Prostate gland (tissue), 2 donors: ENCODE measurements at regions not wholly inside any gene's neighbourhood (a gene's known extent, or its start where the extent isn't known, plus 50 kb on each side); places are given as distances from the start of the nearest gene placed in this dataset.

Source experiments
- DNase-seq: peaks from one replicate; pipeline ENCODE4 v3.0.0-alpha.2; 2019; ENCODE audit warnings: low spot score
- H3K27ac ChIP-seq, 2 donors: fragments of 200-600 bp; sonication (generic); 2 replicates each; pipeline ENCODE4 v1.5.1; 2017 to 2019
- H3K27me3 ChIP-seq: fragments of 200-600 bp; sonication (generic); replicated peaks from 2 replicates; pipeline ENCODE4 v1.5.1; 2019; ENCODE audit not compliant: insufficient read depth
- H3K36me3 ChIP-seq, 2 donors: fragments of 200-600 bp; sonication (generic); 1 replicate in 1 of 2; 2 replicates in 1 of 2; pipeline versions ENCODE4 v1.5.1 to v1.8.1; 2017 to 2019
- H3K4me1 ChIP-seq: fragments of 200-600 bp; sonication (generic); replicated peaks from 2 replicates; pipeline ENCODE4 v1.5.1; 2019
- H3K4me3 ChIP-seq, 2 donors: fragments of 200-600 bp; sonication (generic); 2 replicates each; pipeline ENCODE4 v1.5.1; 2017 to 2019
- H3K9me3 ChIP-seq: fragments of 200-600 bp; sonication (generic); 2 replicates; pipeline ENCODE4 v1.5.1; 2017
- POLR2A ChIP-seq: fragments of 450-650 bp; IDR thresholded peaks from one replicate; pipeline ENCODE4 v1.6.1; 2016; ENCODE audit warnings: antibody characterized with exemption, mild to moderate bottlenecking
- POLR2AphosphoS5 ChIP-seq: sonication (generic); formaldehyde crosslinking; IDR thresholded peaks from one replicate; pipeline ENCODE4 v1.6.1; 2017; ENCODE audit warnings: antibody characterized with exemption
- WGBS: methylation state at CpG from one replicate; pipeline ENCODE4 v1.1.5; 2018; 5-methylcytosine and 5-hydroxymethylcytosine counted together
- intact Hi-C: fragments of 100-400 bp; cut with DNase I; formaldehyde crosslinking; loops from one replicate; pipeline ENCODE4 v1.14.2; 2022
- TF ChIP-seq, protein P1 (sequence below), 4 experiments: fragments of 200-600 bp in 2 of 4; fragments of 450-650 bp in 2 of 4; sonication (generic) in 2 of 4; IDR thresholded peaks; 1 replicate in 3 of 4; 2 replicates in 1 of 4; pipeline ENCODE4 v1.5.1; 2016 to 2019; ENCODE audit warnings: antibody characterized with exemption in 4 of 4, mild to moderate bottlenecking in 2 of 4, moderate library complexity in 2 of 4

DNA sequence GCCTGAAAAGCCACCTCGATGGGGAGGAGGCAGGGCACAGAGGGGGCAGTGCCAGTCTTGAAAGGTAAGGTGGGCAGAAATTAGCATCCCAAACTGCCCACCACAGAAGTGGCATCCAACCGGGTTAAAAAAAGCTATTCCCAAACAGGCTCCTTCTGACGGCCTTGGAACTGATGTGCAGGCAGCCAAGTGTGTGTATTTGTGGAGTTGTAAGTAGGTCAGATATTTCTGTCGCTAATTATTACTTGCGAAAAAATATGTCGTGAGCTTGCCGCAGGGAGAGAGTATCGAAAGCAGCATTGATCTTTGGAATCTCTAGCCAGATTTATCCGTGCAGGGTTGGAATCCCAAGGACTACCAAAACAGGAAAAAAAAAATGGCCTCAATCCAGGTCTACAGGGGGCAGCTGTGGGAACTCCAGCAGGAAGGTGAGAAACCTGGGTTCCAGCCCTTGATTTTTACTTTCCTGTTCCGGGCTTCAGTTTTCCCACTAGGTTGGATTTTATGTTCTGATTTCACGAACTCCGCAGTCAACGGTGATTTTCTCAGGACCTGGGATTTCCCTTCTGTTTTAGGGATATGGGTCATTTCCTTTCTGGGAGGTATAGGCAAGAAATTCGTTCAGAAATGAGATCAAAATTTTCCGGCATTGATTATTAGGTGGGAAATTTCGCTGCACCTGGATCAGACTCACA lies 200.8 kb downstream of the RGS3 start:
- intact Hi-C loops: no loop called here
- no peak for DNase-seq

DNA sequence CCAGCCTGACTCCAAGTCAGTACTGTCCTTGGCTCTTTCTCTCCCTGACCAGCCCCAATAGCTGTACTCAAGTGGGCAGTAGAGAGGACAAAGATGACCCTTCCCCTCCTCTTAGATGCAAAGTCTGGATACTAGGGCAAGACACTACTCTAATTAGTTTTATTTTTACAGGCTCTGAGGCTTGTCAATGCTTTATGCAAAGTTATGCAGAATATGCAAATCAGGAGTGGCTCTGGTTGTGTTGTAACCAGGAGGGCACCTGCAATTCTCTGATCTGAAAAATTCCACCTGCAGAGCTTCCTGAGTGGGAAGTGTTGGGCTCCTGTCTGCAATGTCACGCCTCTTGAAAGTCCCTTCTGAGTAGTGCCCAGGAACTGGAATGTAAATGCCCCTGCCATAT lies 201.5 kb downstream of the RGS3 start:
- H3K27ac ChIP-seq: no peak overlapping the region
- intact Hi-C loops: no loop called here
- TF ChIP-seq POLR2A: no peak
- no peak for TF ChIP-seq POLR2AphosphoS5
- TF ChIP-seq, protein P1, sequence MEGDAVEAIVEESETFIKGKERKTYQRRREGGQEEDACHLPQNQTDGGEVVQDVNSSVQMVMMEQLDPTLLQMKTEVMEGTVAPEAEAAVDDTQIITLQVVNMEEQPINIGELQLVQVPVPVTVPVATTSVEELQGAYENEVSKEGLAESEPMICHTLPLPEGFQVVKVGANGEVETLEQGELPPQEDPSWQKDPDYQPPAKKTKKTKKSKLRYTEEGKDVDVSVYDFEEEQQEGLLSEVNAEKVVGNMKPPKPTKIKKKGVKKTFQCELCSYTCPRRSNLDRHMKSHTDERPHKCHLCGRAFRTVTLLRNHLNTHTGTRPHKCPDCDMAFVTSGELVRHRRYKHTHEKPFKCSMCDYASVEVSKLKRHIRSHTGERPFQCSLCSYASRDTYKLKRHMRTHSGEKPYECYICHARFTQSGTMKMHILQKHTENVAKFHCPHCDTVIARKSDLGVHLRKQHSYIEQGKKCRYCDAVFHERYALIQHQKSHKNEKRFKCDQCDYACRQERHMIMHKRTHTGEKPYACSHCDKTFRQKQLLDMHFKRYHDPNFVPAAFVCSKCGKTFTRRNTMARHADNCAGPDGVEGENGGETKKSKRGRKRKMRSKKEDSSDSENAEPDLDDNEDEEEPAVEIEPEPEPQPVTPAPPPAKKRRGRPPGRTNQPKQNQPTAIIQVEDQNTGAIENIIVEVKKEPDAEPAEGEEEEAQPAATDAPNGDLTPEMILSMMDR (IDR thresholded peaks at IDR 0.05): no peak
- no peaks in the 10 kb centered on the region for H3K27me3 ChIP-seq
- no peak overlapping the region for H3K4me3 ChIP-seq
- WGBS: 100% methylated on average over 1 of the region's 1 CpG
- DNase-seq: no peak
- no peaks in the 10 kb centered on the region for H3K9me3 ChIP-seq
- H3K36me3 ChIP-seq: no peaks in the 10 kb centered on the region
- no peaks in the 10 kb centered on the region for H3K4me1 ChIP-seq

More for the DNA sequence above, 200.8 kb downstream of the RGS3 start:
- no peaks in the 10 kb centered on the region for H3K27me3 ChIP-seq
- H3K36me3 ChIP-seq: no peaks in the 10 kb centered on the region
- H3K4me1 ChIP-seq: no peaks in the 10 kb centered on the region
- 85% methylated on average over 16 of the region's 16 CpGs for WGBS
- no peak overlapping the region for H3K27ac ChIP-seq
- no peak overlapping the region for H3K4me3 ChIP-seq
- H3K9me3 ChIP-seq: no peaks in the 10 kb centered on the region
- TF ChIP-seq, protein P1 (IDR thresholded peaks at IDR 0.05): no peak
- no peak for TF ChIP-seq POLR2A

DNA sequence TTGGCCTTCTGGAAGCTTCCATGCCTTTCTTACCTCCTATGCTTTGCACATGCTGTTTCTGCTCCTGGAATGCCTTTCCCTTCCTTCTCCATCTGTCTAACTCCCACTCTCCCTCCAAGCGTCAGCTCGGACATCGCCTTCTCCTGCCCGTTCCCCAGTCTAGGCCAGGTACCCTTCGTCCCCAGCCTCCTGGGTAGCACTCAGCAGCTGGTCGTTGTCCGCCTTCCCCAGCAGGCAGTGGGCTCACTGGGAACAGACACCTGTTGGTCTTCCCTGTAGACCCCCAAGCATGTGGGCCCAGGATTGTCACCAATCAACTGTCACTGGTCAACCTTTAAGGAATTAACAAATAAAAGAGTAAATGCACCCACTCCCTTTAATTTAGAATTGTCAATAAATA lies 202.2 kb downstream of the RGS3 start:
- Histone ChIP-seq H3K27ac (no peak overlapping the region), H3K27me3 (no peaks in the 10 kb centered on the region), H3K36me3 (no peaks in the 10 kb centered on the region), H3K9me3 (no peaks in the 10 kb centered on the region), H3K4me1 (no peaks in the 10 kb centered on the region), H3K4me3 (no peak overlapping the region)
- 90% methylated on average over 7 of the region's 7 CpGs for WGBS
- intact Hi-C loops: no loop called here
- no peak for DNase-seq
- TF ChIP-seq POLR2A (no peak), POLR2AphosphoS5 (no peak)

DNA sequence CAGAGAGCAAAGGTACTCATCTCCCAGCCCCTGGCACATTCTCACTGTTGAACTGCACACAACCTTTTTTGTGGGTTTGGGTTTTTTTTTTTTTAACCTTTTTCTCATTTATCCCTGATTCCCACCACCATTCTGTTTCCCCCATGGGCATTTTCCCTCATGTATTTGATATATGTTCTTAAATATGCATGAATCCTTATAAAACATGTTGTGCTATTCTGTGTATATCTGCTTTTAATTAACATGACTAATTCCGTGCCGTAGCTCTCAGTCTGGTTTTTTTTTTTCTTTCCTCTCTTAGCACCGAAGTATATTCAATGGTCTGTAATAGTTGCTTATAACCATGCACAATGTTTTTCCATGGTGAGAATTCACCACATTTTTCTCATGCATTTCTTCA lies 204.5 kb downstream of the RGS3 start:
- Histone ChIP-seq H3K4me1 (no peaks in the 10 kb centered on the region), H3K27me3 (no peaks in the 10 kb centered on the region), H3K36me3 (no peaks in the 10 kb centered on the region), H3K4me3 (no peak overlapping the region), H3K27ac (no peak overlapping the region), H3K9me3 (no peaks in the 10 kb centered on the region)
- no peak for TF ChIP-seq POLR2AphosphoS5
- TF ChIP-seq POLR2A: no peak
- TF ChIP-seq, protein P1 (IDR thresholded peaks at IDR 0.05): no peak
- intact Hi-C loops: no loop called here
- DNase-seq: no peak
- WGBS: 79% methylated on average over 3 of the region's 3 CpGs

DNA sequence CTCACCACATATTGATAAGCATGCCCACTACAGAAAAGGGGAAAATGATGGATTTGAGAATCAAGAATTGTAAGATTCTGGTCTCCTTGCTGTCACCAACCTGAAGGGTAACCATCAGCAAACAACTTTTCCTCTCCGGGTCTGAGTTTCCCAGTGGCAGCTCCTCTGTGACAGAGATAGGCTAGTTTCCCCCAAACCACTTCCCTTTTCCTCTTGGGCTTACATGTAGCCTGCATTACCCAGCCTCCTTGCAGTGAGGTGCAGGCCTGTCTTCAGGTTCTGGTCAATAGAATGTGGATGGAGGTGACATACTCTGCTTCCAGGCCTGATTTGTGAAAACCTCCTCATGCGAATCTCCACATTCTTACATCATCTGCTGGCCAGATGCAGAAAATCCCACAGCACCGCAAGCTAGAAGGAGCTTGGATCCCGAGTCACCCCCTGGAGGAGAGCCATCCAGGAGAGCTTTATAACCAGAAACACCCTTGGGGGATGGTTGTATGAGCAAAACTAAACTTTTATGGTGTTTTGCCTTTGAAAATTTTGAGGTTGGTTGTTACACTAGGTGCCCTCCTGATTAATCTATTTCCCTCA lies 206.1 kb downstream of the RGS3 start:
- DNase-seq: no peak
- Histone ChIP-seq H3K9me3 (no peaks in the 10 kb centered on the region), H3K27ac (no peak overlapping the region), H3K27me3 (no peaks in the 10 kb centered on the region), H3K36me3 (no peaks in the 10 kb centered on the region), H3K4me1 (no peaks in the 10 kb centered on the region), H3K4me3 (no peak overlapping the region)
- TF ChIP-seq POLR2AphosphoS5: no peak
- TF ChIP-seq, protein P1 (IDR thresholded peaks at IDR 0.05): no peak
- no peak for TF ChIP-seq POLR2A
- intact Hi-C loops: no loop called here
- WGBS: 65% methylated on average over 4 of the region's 4 CpGs
